Activated CD4-positive, alpha-beta T cell treated with anti-CD3 and anti-CD28 coated beads for 36 hours (primary cell): ENCODE measurements at regions not wholly inside any gene's neighbourhood (a gene's known extent, or its start where the extent isn't known, plus 50 kb on each side); places are given as distances from the start of the nearest gene placed in this dataset.

Source experiments
- ATAC-seq: fragments of 200-7000 bp; cut with Tn5 transposase; one replicate; pipeline ENCODE4 v1.10.0; 2021; ENCODE audit warnings: mild to moderate bottlenecking, moderate library complexity
- CTCF ChIA-PET: fragments of 350-600 bp; sonication (Branson Sonifier 250); formaldehyde crosslinking; loops from one replicate; lab custom pipeline; 2021; ENCODE audit warnings: antibody characterized with exemption; lab: Charles Lee
- POLR2A ChIA-PET: fragments of 350-600 bp; sonication (Branson Sonifier 250); formaldehyde crosslinking; loops from one replicate; lab custom pipeline; 2021; ENCODE audit warnings: antibody characterized with exemption, inconsistent platforms; lab: Charles Lee
- DNase-seq: peaks from one replicate; pipeline ENCODE4 v3.0.0-alpha.2; 2020
- H3K27ac Mint-ChIP-seq: one replicate; pipeline ENCODE4 v1.8.0; 2021; ENCODE audit warnings: mixed read lengths
- H3K27me3 Mint-ChIP-seq: one replicate; pipeline ENCODE4 v1.8.0; 2021; ENCODE audit warnings: mixed read lengths
- H3K36me3 Mint-ChIP-seq: one replicate; pipeline ENCODE4 v1.8.0; 2021; ENCODE audit warnings: low read depth, mixed read lengths
- H3K4me1 Mint-ChIP-seq: one replicate; pipeline ENCODE4 v1.8.0; 2021; ENCODE audit warnings: mixed read lengths
- H3K4me3 Mint-ChIP-seq: one replicate; pipeline ENCODE4 v1.8.0; 2021; ENCODE audit warnings: mild to moderate bottlenecking, moderate library complexity, mixed read lengths
- H3K9me3 Mint-ChIP-seq: one replicate; pipeline ENCODE4 v1.8.0; 2021; ENCODE audit warnings: low read depth, mixed read lengths
- intact Hi-C, 2 experiments: fragments of 100-400 bp; cut with DNase I in 1 of 2; cut with micrococcal nuclease in 1 of 2; formaldehyde crosslinking; loops; one replicate each; pipeline versions ENCODE4 v1.14.2 to v1.15.1; 2022 to 2024; cut with DNase I, micrococcal nuclease

- Mint-ChIP-seq H3K27ac (no peak overlapping the region), H3K27me3 (no peaks in the 10 kb centered on the region), H3K36me3 (no peaks in the 10 kb centered on the region), H3K9me3 (no peaks in the 10 kb centered on the region), H3K4me1 (no peaks in the 10 kb centered on the region), H3K4me3 (no peak overlapping the region)
- DNase-seq (no peak), ATAC-seq (no peak)
- POLR2A ChIA-PET: no interaction called here
- CTCF ChIA-PET: no interaction called here
- intact Hi-C loops: no loop called here
These were observed 180.3 kb downstream of the KCNE4 start for GRCh38 chr2:223232285-223232684.

- H3K4me3 Mint-ChIP-seq: no peak overlapping the region
- POLR2A ChIA-PET: no interaction called here
- H3K9me3 Mint-ChIP-seq: no peaks in the 10 kb centered on the region
- intact Hi-C loops: no loop called here
- DNase-seq (no peak), ATAC-seq (no peak)
- CTCF ChIA-PET: no interaction called here
- H3K4me1 Mint-ChIP-seq: no peaks in the 10 kb centered on the region
- no peak overlapping the region for H3K27ac Mint-ChIP-seq
- no peaks in the 10 kb centered on the region for H3K27me3 Mint-ChIP-seq
- H3K36me3 Mint-ChIP-seq: no peaks in the 10 kb centered on the region
These were observed 180.9 kb downstream of the KCNE4 start for GRCh38 chr2:223232896-223233295.

- no peaks in the 10 kb centered on the region for H3K9me3 Mint-ChIP-seq
- no peaks in the 10 kb centered on the region for H3K36me3 Mint-ChIP-seq
- no peaks in the 10 kb centered on the region for H3K4me1 Mint-ChIP-seq
- H3K4me3 Mint-ChIP-seq: no peak overlapping the region
- intact Hi-C loops: no loop called here
- H3K27me3 Mint-ChIP-seq: no peaks in the 10 kb centered on the region
- DNase-seq: no peak
- no peak overlapping the region for H3K27ac Mint-ChIP-seq
- no peak for ATAC-seq
- ChIA-PET CTCF (interaction anchor here (0.9 to 1.3 kb wide), 2 partner anchors 9 to 18 kb away, joined by 3 read pairs; no protein-coding TSS in a partner anchor), POLR2A (no interaction called here)
These were observed 184.0 kb downstream of the KCNE4 start for GRCh38 chr2:223235986-223236385.

- H3K9me3 Mint-ChIP-seq: no peaks in the 10 kb centered on the region
- POLR2A ChIA-PET: no interaction called here
- CTCF ChIA-PET: interaction anchor here (0.6 to 1.1 kb wide), 3 partner anchors 10 to 18 kb away, joined by 3 read pairs; no protein-coding TSS in a partner anchor
- H3K36me3 Mint-ChIP-seq: no peaks in the 10 kb centered on the region
- H3K4me3 Mint-ChIP-seq: no peak overlapping the region
- no peaks in the 10 kb centered on the region for H3K27me3 Mint-ChIP-seq
- intact Hi-C loops: no loop called here
- DNase-seq: no peak
- ATAC-seq: no peak
- H3K27ac Mint-ChIP-seq: no peak overlapping the region
- no peaks in the 10 kb centered on the region for H3K4me1 Mint-ChIP-seq
These were observed 186.3 kb downstream of the KCNE4 start for GRCh38 chr2:223238301-223238700.

GRCh38 chr2:223243233-223243632, 191.2 kb downstream of the KCNE4 start:
- no peak for ATAC-seq
- no peak for DNase-seq

GRCh38 chr2:223247136-223247535, 195.1 kb downstream of the KCNE4 start:
- Mint-ChIP-seq H3K36me3 (no peaks in the 10 kb centered on the region), H3K4me1 (no peaks in the 10 kb centered on the region), H3K9me3 (peaks cover 5% of the 10 kb centered on the region), H3K4me3 (no peak overlapping the region), H3K27me3 (no peaks in the 10 kb centered on the region), H3K27ac (no peak overlapping the region)
- ATAC-seq: no peak
- ChIA-PET POLR2A (no interaction called here), CTCF (no interaction called here)
- intact Hi-C loops: no loop called here
- DNase-seq: peak; percentile 4

More at GRCh38 chr2:223243233-223243632, 191.2 kb downstream of the KCNE4 start:
- no peak overlapping the region for H3K4me3 Mint-ChIP-seq
- H3K9me3 Mint-ChIP-seq: peaks cover 5% of the 10 kb centered on the region
- H3K36me3 Mint-ChIP-seq: no peaks in the 10 kb centered on the region
- H3K27ac Mint-ChIP-seq: no peak overlapping the region
- ChIA-PET CTCF (no interaction called here), POLR2A (no interaction called here)
- H3K27me3 Mint-ChIP-seq: no peaks in the 10 kb centered on the region
- intact Hi-C loops: no loop called here
- H3K4me1 Mint-ChIP-seq: no peaks in the 10 kb centered on the region

GRCh38 chr2:223251656-223252229, 199.8 kb downstream of the KCNE4 start:
- CTCF ChIA-PET: no interaction called here
- intact Hi-C loops: no loop called here

GRCh38 chr2:223260681-223261080, 208.7 kb downstream of the KCNE4 start:
- DNase-seq (no peak), ATAC-seq (no peak)
- Mint-ChIP-seq H3K36me3 (no peaks in the 10 kb centered on the region), H3K4me1 (no peaks in the 10 kb centered on the region), H3K27ac (no peak overlapping the region), H3K4me3 (no peak overlapping the region), H3K27me3 (no peaks in the 10 kb centered on the region), H3K9me3 (peaks cover 4% of the 10 kb centered on the region)
- intact Hi-C loops: no loop called here
- POLR2A ChIA-PET: no interaction called here
- CTCF ChIA-PET: no interaction called here

More at GRCh38 chr2:223251656-223252229, 199.8 kb downstream of the KCNE4 start:
- DNase-seq (no peak), ATAC-seq (no peak)
- POLR2A ChIA-PET: interaction anchor here (0.7 kb wide), 1 partner anchor 193 kb away, joined by 3 read pairs; no protein-coding TSS in a partner anchor
- peaks cover 6% of the 10 kb centered on the region for H3K9me3 Mint-ChIP-seq
- H3K27me3 Mint-ChIP-seq: no peaks in the 10 kb centered on the region
- H3K27ac Mint-ChIP-seq: no peak overlapping the region
- no peaks in the 10 kb centered on the region for H3K4me1 Mint-ChIP-seq
- no peak overlapping the region for H3K4me3 Mint-ChIP-seq
- H3K36me3 Mint-ChIP-seq: no peaks in the 10 kb centered on the region

- Mint-ChIP-seq H3K36me3 (no peaks in the 10 kb centered on the region), H3K27me3 (no peaks in the 10 kb centered on the region), H3K4me1 (no peaks in the 10 kb centered on the region), H3K4me3 (no peak overlapping the region), H3K27ac (no peak overlapping the region), H3K9me3 (peaks cover 2% of the 10 kb centered on the region)
- no peak for DNase-seq
- no peak for ATAC-seq
- ChIA-PET POLR2A (no interaction called here), CTCF (no interaction called here)
- intact Hi-C loops: no loop called here
These were observed 211.0 kb downstream of the KCNE4 start for GRCh38 chr2:223262946-223263345.

- POLR2A ChIA-PET: no interaction called here
- no peaks in the 10 kb centered on the region for H3K4me1 Mint-ChIP-seq
- CTCF ChIA-PET: no interaction called here
- no peak overlapping the region for H3K27ac Mint-ChIP-seq
- intact Hi-C loops: no loop called here
- ATAC-seq (no peak), DNase-seq (no peak)
- no peaks in the 10 kb centered on the region for H3K36me3 Mint-ChIP-seq
- no peaks in the 10 kb centered on the region for H3K27me3 Mint-ChIP-seq
- no peak overlapping the region for H3K4me3 Mint-ChIP-seq
- peaks cover under 1% of the 10 kb centered on the region for H3K9me3 Mint-ChIP-seq
These were observed 212.7 kb downstream of the KCNE4 start for GRCh38 chr2:223264541-223265193.

GRCh38 chr2:223267160-223267951, 215.4 kb downstream of the KCNE4 start:
- POLR2A ChIA-PET: no interaction called here
- Mint-ChIP-seq H3K4me1 (no peaks in the 10 kb centered on the region), H3K36me3 (no peaks in the 10 kb centered on the region), H3K27me3 (no peaks in the 10 kb centered on the region), H3K4me3 (no peak overlapping the region), H3K9me3 (peaks cover 2% of the 10 kb centered on the region), H3K27ac (no peak overlapping the region)
- intact Hi-C loops: no loop called here
- DNase-seq: no peak
- no peak for ATAC-seq
- CTCF ChIA-PET: no interaction called here
